ENCODE measurements at regions not wholly inside any gene's neighbourhood (a gene's known extent, or its start where the extent isn't known, plus 50 kb on each side); places are given as distances from the start of the nearest gene placed in this dataset.
A peak's percentile ranks its signal among the peaks of the same experiment; 100 is the strongest.

DNA sequence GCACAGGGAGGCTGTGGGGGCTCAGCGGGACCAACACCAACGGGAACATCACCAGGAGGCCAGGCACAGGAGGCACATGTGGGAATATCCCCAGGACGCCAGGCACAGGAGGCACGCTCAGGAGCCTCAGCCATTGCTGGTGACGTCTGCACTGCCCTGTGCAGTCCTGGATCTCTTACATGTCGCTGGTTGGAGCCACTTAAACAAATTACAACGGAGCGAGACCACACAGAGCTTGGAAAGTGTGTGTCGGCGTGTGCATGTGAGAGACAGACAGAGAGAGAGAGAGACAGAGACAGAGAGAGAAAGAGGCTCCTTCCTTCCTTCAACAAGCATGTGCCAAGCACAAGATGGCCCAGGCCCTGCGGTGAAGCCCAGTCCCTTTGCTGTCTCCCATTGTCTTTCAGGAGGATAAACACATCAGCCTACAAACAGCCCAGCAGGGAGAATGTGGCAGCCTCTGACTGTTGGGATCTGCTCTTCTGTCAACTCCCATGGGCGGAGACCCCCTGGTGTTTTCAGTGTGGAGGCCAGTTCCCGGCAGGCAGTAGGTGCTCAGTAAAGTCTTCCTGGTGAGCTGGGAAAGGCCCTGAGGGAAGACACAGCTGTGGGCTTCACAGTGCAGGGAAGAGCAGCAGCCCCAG is 112.7 kb upstream of the THBS2 start:
- Histone ChIP-seq H3K4ac (ENCODE audit: low read depth in 1 of 2, low read length in 2 of 2) (no peak overlapping the region), H2BK15ac (ENCODE audit: low read depth, poor library complexity, severe bottlenecking) (no peak overlapping the region), H2BK120ac (ENCODE audit: low read depth, low read length) (no peak overlapping the region), H3K36me3 (ENCODE audit: control insufficient read depth in 1 of 2, insufficient read depth in 2 of 2, low read depth in 1 of 2, low read length in 2 of 2) (no peaks in the 10 kb centered on the region), H3K14ac (ENCODE audit: low read length in 2 of 2) (no peak overlapping the region), H3K79me1 (replicated peaks; ENCODE audit: low read length, poor library complexity, severe bottlenecking) (no peaks in the 10 kb centered on the region), H2AFZ (ENCODE audit: low read depth, low read length) (no peak overlapping the region), H2AK5ac (ENCODE audit: low read length, severe bottlenecking) (no peak overlapping the region), H3K4me2 (ENCODE audit: low read length, poor library complexity, severe bottlenecking) (no peak overlapping the region), H3K4me3 (ENCODE audit: insufficient read depth in 1 of 2, low read depth in 1 of 2, low read length in 2 of 2) (no peak overlapping the region), H3K9me3 (ENCODE audit: control insufficient read depth, low read length) (peaks cover 9% of the 10 kb centered on the region), H3K23ac (ENCODE audit: low read length in 2 of 2) (no peak overlapping the region), H4K8ac (ENCODE audit: low read length) (no peak overlapping the region), H3K18ac (ENCODE audit: low read depth in 1 of 2, low read length in 2 of 2) (no peak overlapping the region), H4K91ac (ENCODE audit: low read length) (no peak overlapping the region), H2BK12ac (ENCODE audit: low read length in 2 of 2) (no peak overlapping the region), H2BK5ac (ENCODE audit: low read depth, low read length, poor library complexity, severe bottlenecking) (no peak overlapping the region), H3K9ac (ENCODE audit: low read length) (no peak overlapping the region), H3K27ac (ENCODE audit: low read length, poor library complexity, severe bottlenecking) (no peak overlapping the region), H3K4me1 (ENCODE audit: control insufficient read depth, insufficient read depth, low read depth, low read length) (peaks cover 7% of the 10 kb centered on the region), H3K27me3 (ENCODE audit: control insufficient read depth in 1 of 2, insufficient read depth in 1 of 2, low read length in 2 of 2) (no peaks in the 10 kb centered on the region)
- DNase-seq, result no peak
- WGBS, result 80% methylated on average over 13 of the region's 13 CpGs

DNA sequence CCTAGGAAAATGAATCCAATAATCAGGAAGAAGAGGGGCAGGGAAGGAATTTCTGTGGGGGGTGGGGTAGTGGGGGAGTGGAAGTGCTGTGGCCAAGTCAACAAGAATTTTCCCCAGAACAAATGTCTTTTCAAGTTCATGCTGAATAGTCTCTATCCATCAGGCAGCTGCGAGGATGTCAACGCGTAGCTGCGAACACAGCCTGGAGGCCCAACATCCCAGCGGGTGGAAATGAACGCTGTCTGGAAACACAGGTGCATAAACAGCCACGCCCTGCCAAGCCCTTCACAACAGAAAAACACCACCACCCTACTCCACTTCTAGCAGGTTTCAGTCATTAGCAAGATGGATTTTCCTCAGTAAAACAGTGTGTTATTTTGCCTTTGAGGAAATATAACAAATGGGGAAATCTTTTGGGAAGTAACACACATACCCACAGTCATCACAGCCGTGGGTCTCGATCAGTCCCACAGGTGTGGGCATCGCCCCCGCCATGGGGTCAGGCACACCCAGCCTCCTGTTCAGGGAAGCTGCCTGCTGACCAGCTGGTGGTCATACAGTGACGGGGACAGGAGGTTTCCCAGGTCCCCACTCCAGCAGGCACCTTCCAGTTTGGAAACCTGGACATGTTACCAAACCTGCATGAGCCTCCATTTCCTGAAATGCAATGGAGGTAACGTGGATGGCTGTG is 112.1 kb upstream of the THBS2 start:
- Histone ChIP-seq H2BK12ac (ENCODE audit: low read length in 2 of 2) (no peak overlapping the region), H3K27me3 (ENCODE audit: control insufficient read depth in 1 of 2, insufficient read depth in 1 of 2, low read length in 2 of 2) (no peaks in the 10 kb centered on the region), H3K79me1 (replicated peaks; ENCODE audit: low read length, poor library complexity, severe bottlenecking) (no peaks in the 10 kb centered on the region), H3K4me3 (ENCODE audit: insufficient read depth in 1 of 2, low read depth in 1 of 2, low read length in 2 of 2) (no peak overlapping the region), H3K36me3 (ENCODE audit: control insufficient read depth in 1 of 2, insufficient read depth in 2 of 2, low read depth in 1 of 2, low read length in 2 of 2) (no peaks in the 10 kb centered on the region), H3K4me2 (ENCODE audit: low read length, poor library complexity, severe bottlenecking) (no peak overlapping the region), H3K9ac (ENCODE audit: low read length) (no peak overlapping the region), H2BK120ac (ENCODE audit: low read depth, low read length) (no peak overlapping the region), H3K14ac (ENCODE audit: low read length in 2 of 2) (no peak overlapping the region), H3K18ac (ENCODE audit: low read depth in 1 of 2, low read length in 2 of 2) (no peak overlapping the region), H4K8ac (ENCODE audit: low read length) (no peak overlapping the region), H3K9me3 (ENCODE audit: control insufficient read depth, low read length) (peaks cover 9% of the 10 kb centered on the region), H2AK5ac (ENCODE audit: low read length, severe bottlenecking) (no peak overlapping the region), H3K4ac (ENCODE audit: low read depth in 1 of 2, low read length in 2 of 2) (no peak overlapping the region), H3K27ac (ENCODE audit: low read length, poor library complexity, severe bottlenecking) (no peak overlapping the region), H2BK5ac (ENCODE audit: low read depth, low read length, poor library complexity, severe bottlenecking) (no peak overlapping the region), H3K4me1 (ENCODE audit: control insufficient read depth, insufficient read depth, low read depth, low read length) (peaks cover 7% of the 10 kb centered on the region), H4K91ac (ENCODE audit: low read length) (no peak overlapping the region), H2AFZ (ENCODE audit: low read depth, low read length) (no peak overlapping the region), H2BK15ac (ENCODE audit: low read depth, poor library complexity, severe bottlenecking) (no peak overlapping the region), H3K23ac (ENCODE audit: low read length in 2 of 2) (no peak overlapping the region)
- 80% methylated on average over 12 of the region's 13 CpGs for WGBS
- no peak for DNase-seq

DNA sequence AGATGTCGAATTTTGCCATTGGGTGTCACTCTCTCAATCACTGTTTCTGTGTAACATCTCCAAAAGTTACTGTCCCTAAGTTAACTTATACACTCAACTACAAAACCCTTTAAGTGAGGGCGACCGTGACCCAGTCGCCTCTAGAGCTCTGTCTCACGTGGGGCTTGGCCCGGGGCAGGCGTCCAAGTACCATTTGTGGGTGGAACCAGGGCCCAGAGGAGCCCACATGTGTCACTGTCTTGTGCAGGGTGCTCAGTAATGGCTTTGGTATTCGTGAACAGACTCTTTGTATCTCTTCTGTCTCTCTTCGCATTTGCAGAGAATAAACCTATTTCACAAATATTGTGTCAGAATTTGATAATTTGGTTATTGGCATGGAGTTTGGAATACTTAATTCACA is 109.9 kb upstream of the THBS2 start:
- H3K4ac ChIP-seq (ENCODE audit: low read depth in 1 of 2, low read length in 2 of 2), result no peak overlapping the region
- no peak overlapping the region for H2BK5ac ChIP-seq (ENCODE audit: low read depth, low read length, poor library complexity, severe bottlenecking)
- no peak overlapping the region for H4K91ac ChIP-seq (ENCODE audit: low read length)
- H4K8ac ChIP-seq (ENCODE audit: low read length), result no peak overlapping the region
- H3K27me3 ChIP-seq (ENCODE audit: control insufficient read depth in 1 of 2, insufficient read depth in 1 of 2, low read length in 2 of 2), result no peaks in the 10 kb centered on the region
- H3K23ac ChIP-seq (ENCODE audit: low read length in 2 of 2), result no peak overlapping the region
- no peak overlapping the region for H3K4me2 ChIP-seq (ENCODE audit: low read length, poor library complexity, severe bottlenecking)
- no peaks in the 10 kb centered on the region for H3K79me1 ChIP-seq (replicated peaks; ENCODE audit: low read length, poor library complexity, severe bottlenecking)
- H3K9ac ChIP-seq (ENCODE audit: low read length), result peak overlapping the region; percentile 82
- H2BK120ac ChIP-seq (ENCODE audit: low read depth, low read length), result no peak overlapping the region
- no peak overlapping the region for H3K4me3 ChIP-seq (ENCODE audit: insufficient read depth in 1 of 2, low read depth in 1 of 2, low read length in 2 of 2)
- 71% methylated on average over 7 of the region's 9 CpGs for WGBS
- no peaks in the 10 kb centered on the region for H3K4me1 ChIP-seq (ENCODE audit: control insufficient read depth, insufficient read depth, low read depth, low read length)
- no peak overlapping the region for H2BK12ac ChIP-seq (ENCODE audit: low read length in 2 of 2)
- H3K36me3 ChIP-seq (ENCODE audit: control insufficient read depth in 1 of 2, insufficient read depth in 2 of 2, low read depth in 1 of 2, low read length in 2 of 2), result no peaks in the 10 kb centered on the region
- no peak overlapping the region for H2AFZ ChIP-seq (ENCODE audit: low read depth, low read length)
- no peak overlapping the region for H3K27ac ChIP-seq (ENCODE audit: low read length, poor library complexity, severe bottlenecking)
- H3K14ac ChIP-seq (ENCODE audit: low read length in 2 of 2), result no peak overlapping the region
- no peak overlapping the region for H3K18ac ChIP-seq (ENCODE audit: low read depth in 1 of 2, low read length in 2 of 2)
- no peak for DNase-seq
- no peak overlapping the region for H2AK5ac ChIP-seq (ENCODE audit: low read length, severe bottlenecking)
- peaks cover 9% of the 10 kb centered on the region for H3K9me3 ChIP-seq (ENCODE audit: control insufficient read depth, low read length)
- no peak overlapping the region for H2BK15ac ChIP-seq (ENCODE audit: low read depth, poor library complexity, severe bottlenecking)

DNA sequence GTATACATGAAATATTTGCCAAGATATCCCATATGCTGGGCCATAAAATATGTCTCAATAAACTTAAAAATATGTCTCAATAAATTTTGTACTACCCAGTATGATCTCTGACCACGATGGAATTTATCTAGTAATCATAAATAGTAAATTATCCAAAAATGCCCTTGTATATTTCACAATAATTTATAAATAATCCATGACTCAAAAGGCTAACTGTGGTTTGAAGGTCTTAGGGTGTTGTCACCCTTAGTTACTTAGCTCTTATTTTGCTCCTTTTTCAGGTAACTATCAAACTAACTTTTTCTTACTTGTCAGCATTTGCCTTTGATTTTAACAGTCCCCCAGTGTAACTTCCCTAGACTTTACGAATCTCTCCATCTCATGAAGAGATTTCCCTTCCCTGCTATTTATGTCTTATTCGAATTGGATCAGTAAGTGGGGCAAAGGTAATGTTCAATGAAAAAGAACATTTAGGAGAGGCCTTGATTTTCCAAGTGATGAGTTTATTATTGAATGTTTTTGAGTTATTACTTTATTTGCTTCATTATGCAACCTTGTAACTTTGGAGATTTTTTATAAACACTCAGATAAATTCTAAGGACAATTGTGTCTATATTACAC is 109.0 kb upstream of the THBS2 start:
- H2BK12ac ChIP-seq (ENCODE audit: low read length in 2 of 2), result no peak overlapping the region
- H3K18ac ChIP-seq (ENCODE audit: low read depth in 1 of 2, low read length in 2 of 2), result no peak overlapping the region
- no peak overlapping the region for H2BK120ac ChIP-seq (ENCODE audit: low read depth, low read length)
- no peak overlapping the region for H3K23ac ChIP-seq (ENCODE audit: low read length in 2 of 2)
- no peaks in the 10 kb centered on the region for H3K36me3 ChIP-seq (ENCODE audit: control insufficient read depth in 1 of 2, insufficient read depth in 2 of 2, low read depth in 1 of 2, low read length in 2 of 2)
- no peaks in the 10 kb centered on the region for H3K4me1 ChIP-seq (ENCODE audit: control insufficient read depth, insufficient read depth, low read depth, low read length)
- H3K9me3 ChIP-seq (ENCODE audit: control insufficient read depth, low read length), result peaks cover 4% of the 10 kb centered on the region
- H3K14ac ChIP-seq (ENCODE audit: low read length in 2 of 2), result no peak overlapping the region
- WGBS, result no CpG with 5 or more reads among the region's 3 CpGs
- H2AFZ ChIP-seq (ENCODE audit: low read depth, low read length), result no peak overlapping the region
- H3K4ac ChIP-seq (ENCODE audit: low read depth in 1 of 2, low read length in 2 of 2), result no peak overlapping the region
- H3K79me1 ChIP-seq (replicated peaks; ENCODE audit: low read length, poor library complexity, severe bottlenecking), result no peaks in the 10 kb centered on the region
- no peak overlapping the region for H2BK5ac ChIP-seq (ENCODE audit: low read depth, low read length, poor library complexity, severe bottlenecking)
- DNase-seq, result no peak
- no peak overlapping the region for H3K27ac ChIP-seq (ENCODE audit: low read length, poor library complexity, severe bottlenecking)
- no peak overlapping the region for H4K91ac ChIP-seq (ENCODE audit: low read length)
- no peak overlapping the region for H3K4me3 ChIP-seq (ENCODE audit: insufficient read depth in 1 of 2, low read depth in 1 of 2, low read length in 2 of 2)
- H2AK5ac ChIP-seq (ENCODE audit: low read length, severe bottlenecking), result no peak overlapping the region
- H3K9ac ChIP-seq (ENCODE audit: low read length), result peak overlapping the region; percentile 82
- H3K27me3 ChIP-seq (ENCODE audit: control insufficient read depth in 1 of 2, insufficient read depth in 1 of 2, low read length in 2 of 2), result no peaks in the 10 kb centered on the region
- H4K8ac ChIP-seq (ENCODE audit: low read length), result no peak overlapping the region
- no peak overlapping the region for H3K4me2 ChIP-seq (ENCODE audit: low read length, poor library complexity, severe bottlenecking)
- H2BK15ac ChIP-seq (ENCODE audit: low read depth, poor library complexity, severe bottlenecking), result no peak overlapping the region

All from mesenchymal stem cell (in vitro differentiated cells and primary cell).